ENCODE measurements at regions not wholly inside any gene's neighbourhood (a gene's known extent, or its start where the extent isn't known, plus 50 kb on each side); places are given as distances from the start of the nearest gene placed in this dataset.
"Not testable (repeated sequence)": the region's sequence is repeated elsewhere in the genome, so short reads cannot be mapped to it uniquely, and the experiment has no call there.

GRCh38 chr1:229133151-229133550 is 137.8 kb upstream of the RAB4A start:
- no peak for DNase-seq (ENCODE audit: low spot score)

GRCh38 chr1:229133811-229134210 is 137.1 kb upstream of the RAB4A start:
- DNase-seq (ENCODE audit: low spot score), result no peak

- not testable (repeated sequence) for DNase-seq (ENCODE audit: low spot score)
Measured at GRCh38 chr1:229134381-229135217, 136.3 kb upstream of the RAB4A start.

GRCh38 chr1:229135773-229136172 is 135.1 kb upstream of the RAB4A start:
- DNase-seq (ENCODE audit: low spot score), result no peak

GRCh38 chr1:229136822-229137221 is 134.1 kb upstream of the RAB4A start:
- no peak for DNase-seq (ENCODE audit: low spot score)

GRCh38 chr1:229137271-229137670 is 133.6 kb upstream of the RAB4A start:
- DNase-seq (ENCODE audit: low spot score), result no peak

- DNase-seq (ENCODE audit: low spot score), result no peak
Measured at GRCh38 chr1:229138058-229138457, 132.9 kb upstream of the RAB4A start.

- DNase-seq (ENCODE audit: low spot score), result no peak
Measured at GRCh38 chr1:229139331-229140118, 131.4 kb upstream of the RAB4A start.

- no peak for DNase-seq (ENCODE audit: low spot score)
Measured at GRCh38 chr1:229140119-229140396, 130.9 kb upstream of the RAB4A start.

GRCh38 chr1:229141271-229141670 is 129.6 kb upstream of the RAB4A start:
- DNase-seq (ENCODE audit: low spot score), result no peak

- no peak for DNase-seq (ENCODE audit: low spot score)
Measured at GRCh38 chr1:229141689-229142377, 129.1 kb upstream of the RAB4A start.

GRCh38 chr1:229142471-229142870 is 128.4 kb upstream of the RAB4A start:
- no peak for DNase-seq (ENCODE audit: low spot score)

GRCh38 chr1:229146647-229147046 is 124.3 kb upstream of the RAB4A start:
- DNase-seq (ENCODE audit: low spot score), result no peak

- DNase-seq (ENCODE audit: low spot score), result no peak
Measured at GRCh38 chr1:229147072-229147471, 123.8 kb upstream of the RAB4A start.

- no peak for DNase-seq (ENCODE audit: low spot score)
Measured at GRCh38 chr1:229148041-229148671, 122.8 kb upstream of the RAB4A start.

- no peak for DNase-seq (ENCODE audit: low spot score)
Measured at GRCh38 chr1:229148743-229149142, 122.2 kb upstream of the RAB4A start.

GRCh38 chr1:229149435-229149834 is 121.5 kb upstream of the RAB4A start:
- DNase-seq (ENCODE audit: low spot score), result no peak

- DNase-seq (ENCODE audit: low spot score), result no peak
Measured at GRCh38 chr1:229150518-229150917, 120.4 kb upstream of the RAB4A start.

- DNase-seq (ENCODE audit: low spot score), result not testable (repeated sequence)
Measured at GRCh38 chr1:229151412-229151811, 119.5 kb upstream of the RAB4A start.

GRCh38 chr1:229152311-229152710 is 118.6 kb upstream of the RAB4A start:
- no peak for DNase-seq (ENCODE audit: low spot score)

GRCh38 chr1:229153955-229154548 is 116.9 kb upstream of the RAB4A start:
- DNase-seq (ENCODE audit: low spot score), result no peak

GRCh38 chr1:229154811-229155210 is 116.1 kb upstream of the RAB4A start:
- DNase-seq (ENCODE audit: low spot score), result no peak
